ENCODE measurements at regions not wholly inside any gene's neighbourhood (a gene's known extent, or its start where the extent isn't known, plus 50 kb on each side); places are given as distances from the start of the nearest gene placed in this dataset.

GRCh38 chrX:110866421-110866820 lies 70.8 kb upstream of the CHRDL1 start:
- no peak for FAIRE-seq
- no peak for DNase-seq (ENCODE audit: insufficient read length, low spot score)

GRCh38 chrX:110863883-110864282 lies 68.3 kb upstream of the CHRDL1 start:
- FAIRE-seq (no peak), DNase-seq (ENCODE audit: insufficient read length, low spot score) (no peak)

GRCh38 chrX:110858565-110858964 lies 62.9 kb upstream of the CHRDL1 start:
- no peak for DNase-seq (ENCODE audit: insufficient read length, low spot score)
- FAIRE-seq = no peak

GRCh38 chrX:110853610-110854009 lies 58.0 kb upstream of the CHRDL1 start:
- no peak for DNase-seq (ENCODE audit: insufficient read length, low spot score)

GRCh38 chrX:110852180-110852579 lies 56.6 kb upstream of the CHRDL1 start:
- no peak for FAIRE-seq
- no peak for DNase-seq (ENCODE audit: insufficient read length, low spot score)

More at GRCh38 chrX:110853610-110854009, 58.0 kb upstream of the CHRDL1 start:
- no peak for FAIRE-seq

- DNase-seq (ENCODE audit: insufficient read length, low spot score) (no peak), FAIRE-seq (no peak)
Observed at GRCh38 chrX:110851780-110852179, 56.2 kb upstream of the CHRDL1 start.

GRCh38 chrX:110847334-110847733 lies 51.7 kb upstream of the CHRDL1 start:
- DNase-seq (ENCODE audit: insufficient read length, low spot score) (peak; percentile 10), FAIRE-seq (no peak)

GRCh38 chrX:110846071-110846470 lies 50.5 kb upstream of the CHRDL1 start:
- FAIRE-seq (no peak), DNase-seq (ENCODE audit: insufficient read length, low spot score) (no peak)

All from HTR-8/SVneo (cell line).